ENCODE measurements at regions not wholly inside any gene's neighbourhood (a gene's known extent, or its start where the extent isn't known, plus 50 kb on each side); places are given as distances from the start of the nearest gene placed in this dataset.
A peak's percentile ranks its signal among the peaks of the same experiment; 100 is the strongest.

DNA sequence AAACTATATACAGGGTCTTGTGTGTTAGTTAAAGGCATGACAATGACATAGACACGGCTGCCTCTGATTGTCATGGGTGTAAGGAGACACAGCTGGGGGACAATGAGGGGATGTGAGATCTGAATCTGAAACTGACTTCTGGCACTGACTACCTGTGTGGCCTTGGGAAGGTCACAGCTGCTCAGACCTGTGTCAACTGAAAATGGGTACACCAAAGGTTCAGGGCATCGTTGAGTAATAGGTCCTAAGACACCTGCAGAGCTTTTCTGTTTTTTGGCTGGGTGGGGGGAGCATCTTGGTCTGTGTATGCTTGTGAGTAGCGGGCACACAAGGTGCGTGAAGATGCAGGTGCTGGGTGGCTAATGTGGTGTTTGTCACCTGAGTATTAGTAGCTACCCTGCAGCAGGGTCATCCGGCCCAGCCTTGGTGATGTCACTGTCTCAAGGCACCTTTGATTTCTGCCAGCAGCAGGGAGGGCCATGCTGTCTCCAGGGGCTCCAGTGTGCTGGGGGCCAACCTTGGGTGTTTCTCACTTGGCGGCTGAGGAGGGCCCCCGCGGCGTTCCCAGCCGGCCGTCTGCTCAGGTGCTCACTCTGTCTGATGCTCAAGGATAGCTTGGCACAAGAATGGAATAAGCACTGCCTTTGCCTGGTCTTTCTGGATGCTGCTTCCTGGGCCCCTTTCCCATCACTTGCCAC is 53.1 kb upstream of the HS6ST1 start:
- H3K27ac ChIP-seq, result no peak overlapping the region
- TF ChIP-seq CTCF (IDR thresholded peaks at IDR 0.05), result no peak
- H3K4me1 ChIP-seq, result peaks cover 9 to 10% of the 10 kb centered on the region in 2 donors
- intact Hi-C loops (cut with DNase I), result no loop called here
- no peak overlapping the region for H3K4me3 ChIP-seq
- ATAC-seq (no peak), DNase-seq (no peak)
- H3K27me3 ChIP-seq, result no peaks in the 10 kb centered on the region
- no peaks in the 10 kb centered on the region for H3K9me3 ChIP-seq
- H3K36me3 ChIP-seq, result no peaks in the 10 kb centered on the region

DNA sequence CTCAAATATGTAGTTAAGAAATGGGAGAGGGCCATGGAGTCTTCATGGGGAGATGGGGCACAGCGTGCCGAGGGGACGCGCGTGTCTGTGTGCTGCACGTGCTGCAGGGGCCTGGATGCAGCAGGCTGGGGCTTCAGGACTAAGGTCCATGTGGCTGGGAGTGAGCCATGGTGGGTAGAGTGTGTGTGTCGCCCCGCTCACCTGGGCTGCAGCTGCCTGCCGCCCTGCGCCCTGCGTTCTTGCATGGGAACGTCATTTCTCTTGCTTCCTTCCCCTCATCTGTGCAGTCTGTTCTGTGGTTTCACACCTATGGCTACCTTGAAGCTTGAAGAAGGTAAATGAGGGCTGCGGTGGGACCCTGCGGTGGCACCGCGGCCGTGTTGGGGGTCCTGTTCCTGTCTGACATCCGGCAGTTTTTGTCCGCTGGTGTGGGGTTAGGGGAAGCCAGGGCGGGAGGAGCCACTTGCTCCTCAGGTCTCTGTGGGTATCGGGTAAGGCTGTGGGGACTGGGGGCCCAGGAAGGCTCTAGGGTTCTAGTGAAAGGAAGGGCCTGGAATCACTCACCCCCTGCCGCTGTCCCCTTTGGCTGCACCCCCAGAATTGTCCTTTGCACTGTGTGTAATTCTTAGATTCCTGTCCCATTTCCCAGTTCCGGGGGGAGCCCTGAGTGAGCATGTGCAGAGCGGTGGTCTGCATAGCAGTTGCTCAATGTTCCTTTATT is 54.1 kb upstream of the HS6ST1 start:
- H3K36me3 ChIP-seq, result no peaks in the 10 kb centered on the region
- peaks cover 9 to 10% of the 10 kb centered on the region in 2 donors for H3K4me1 ChIP-seq
- H3K27me3 ChIP-seq, result no peaks in the 10 kb centered on the region
- H3K27ac ChIP-seq, result no peak overlapping the region
- no peak overlapping the region for H3K4me3 ChIP-seq
- intact Hi-C loops (cut with DNase I), result no loop called here
- DNase-seq (no peak), ATAC-seq (no peak)
- TF ChIP-seq CTCF (IDR thresholded peaks at IDR 0.05), result no peak
- no peaks in the 10 kb centered on the region for H3K9me3 ChIP-seq

GRCh38 chr2:128373451-128374000 is 54.9 kb upstream of the HS6ST1 start:
- intact Hi-C loops (cut with DNase I), result no loop called here
- Histone ChIP-seq H3K27ac (no peak overlapping the region), H3K4me3 (no peak overlapping the region), H3K27me3 (no peaks in the 10 kb centered on the region), H3K9me3 (no peaks in the 10 kb centered on the region), H3K36me3 (no peaks in the 10 kb centered on the region), H3K4me1 (peaks cover 10 to 15% of the 10 kb centered on the region in 2 donors)
- no peak for DNase-seq
- no peak for ATAC-seq
- TF ChIP-seq CTCF (IDR thresholded peaks at IDR 0.05), result no peak

GRCh38 chr2:128374001-128374710 is 55.5 kb upstream of the HS6ST1 start:
- ATAC-seq (peak; percentile 85), DNase-seq (peak in 2 of 4 donors; percentile 66 to 78)
- Histone ChIP-seq H3K27ac (peak overlapping the region; percentile 13 to 23), H3K27me3 (no peaks in the 10 kb centered on the region), H3K4me1 (peaks cover 12 to 21% of the 10 kb centered on the region in 2 donors), H3K9me3 (no peaks in the 10 kb centered on the region), H3K4me3 (no peak overlapping the region), H3K36me3 (no peaks in the 10 kb centered on the region)
- no peak for TF ChIP-seq CTCF (IDR thresholded peaks at IDR 0.05)
- intact Hi-C loops (cut with DNase I), result no loop called here
